Panc1 (cell line): ENCODE measurements at regions not wholly inside any gene's neighbourhood (a gene's known extent, or its start where the extent isn't known, plus 50 kb on each side); places are given as distances from the start of the nearest gene placed in this dataset.

Source experiments
- ATAC-seq: fragments of 200-7000 bp; cut with Tn5 transposase; 2 replicates; pipeline ENCODE4 v1.9.1; 2020; ENCODE audit warnings: mild to moderate bottlenecking, moderate library complexity
- BruUV-seq: library from RNA; stranded (reverse); fragments of 400-500 nt; replicated peaks from 2 replicates; lab custom pipeline; 2021; lab: Mats Ljungman, UMichigan
- CTCF ChIA-PET: fragments of 300-600 bp; sonication (Branson Sonifier 250); formaldehyde crosslinking; loops from one replicate; lab custom pipeline; 2022; ENCODE audit warnings: antibody characterized with exemption; lab: Charles Lee
- POLR2A ChIA-PET: fragments of 300-600 bp; sonication (Branson Sonifier 250); formaldehyde crosslinking; loops from one replicate; lab custom pipeline; 2022; ENCODE audit warnings: antibody characterized with exemption; lab: Charles Lee
- DNase-seq: peaks from one replicate; pipeline ENCODE4 v3.0.0-alpha.2; 2010; ENCODE audit warnings: low read depth, low spot score
- H3K27ac ChIP-seq: 2 replicates; pipeline ENCODE4 v1.5.1; 2011; ENCODE audit warnings: mild to moderate bottlenecking, low read length, inconsistent platforms
- H3K27me3 ChIP-seq: fragments of 200-500 bp; sonication (Bioruptor generic); 2 replicates; pipeline ENCODE4 v1.6.0; 2014; ENCODE audit warnings: low read length, inconsistent platforms; ENCODE audit not compliant: control insufficient read depth, insufficient read depth
- H3K36me3 ChIP-seq: fragments of 200-500 bp; sonication (Bioruptor generic); 2 replicates; pipeline ENCODE4 v1.5.1; 2014; ENCODE audit warnings: inconsistent platforms, mild to moderate bottlenecking, low read length, moderate library complexity; ENCODE audit not compliant: control insufficient read depth, insufficient read depth
- H3K4me1 ChIP-seq: 2 replicates; pipeline ENCODE4 v1.5.1; 2011; ENCODE audit warnings: inconsistent platforms, mild to moderate bottlenecking, low read length, moderate library complexity; ENCODE audit not compliant: control insufficient read depth, insufficient read depth
- H3K4me3 ChIP-seq, 2 experiments: 2 replicates each; pipeline ENCODE4 v1.5.1; 2011 to 2012; ENCODE audit warnings: low read depth in 2 of 2, low read length in 2 of 2, mild to moderate bottlenecking in 2 of 2, inconsistent platforms in 1 of 2, moderate library complexity in 1 of 2
- H3K9me3 ChIP-seq: fragments of 200-500 bp; sonication (Bioruptor generic); 2 replicates; pipeline ENCODE4 v1.5.1; 2014; ENCODE audit warnings: low read depth, mild to moderate bottlenecking, inconsistent platforms, low read length, moderate library complexity; ENCODE audit not compliant: control insufficient read depth, insufficient read depth
- POLR2AphosphoS5 ChIP-seq: IDR thresholded peaks from 2 replicates; pipeline ENCODE4 v1.6.1; 2012; ENCODE audit warnings: mild to moderate bottlenecking, low read depth, low read length, moderate library complexity
- SIN3A ChIP-seq: IDR thresholded peaks from 2 replicates; pipeline ENCODE4 v1.6.1; 2012; ENCODE audit warnings: low read depth, mild to moderate bottlenecking, low read length, moderate library complexity, borderline replicate concordance; ENCODE audit not compliant: insufficient read depth
- TCF7L2 ChIP-seq: IDR thresholded peaks from 2 replicates; pipeline ENCODE4 v1.6.1; 2011; ENCODE audit warnings: mild to moderate bottlenecking, low read depth, low read length, inconsistent platforms
- in situ Hi-C: cut with HindIII; loops from 2 replicates; pipeline ENCODE4 v1.10.0; 2016; ENCODE audit warnings: low sequenced_read_pairs, low pct_unique_long_range_greater_than_20kb
- intact Hi-C: fragments of 100-400 bp; cut with micrococcal nuclease; formaldehyde crosslinking; loops from one replicate; pipeline ENCODE4 v1.10.0; 2022; ENCODE audit not compliant: unreplicated experiment
- TF ChIP-seq, protein P1 (sequence below): fragments of 450-650 bp; IDR thresholded peaks from 2 replicates; pipeline ENCODE4 v1.5.1; 2017; ENCODE audit warnings: mild to moderate bottlenecking
- TF ChIP-seq, protein P2 (sequence below), 2 experiments: IDR thresholded peaks; 2 replicates each; pipeline ENCODE4 v1.6.1; 2011 to 2012; ENCODE audit warnings: low read depth in 2 of 2, control low read depth in 1 of 2, low read length in 1 of 2, mild to moderate bottlenecking in 1 of 2, moderate library complexity in 1 of 2; ENCODE audit not compliant: insufficient read depth in 1 of 2

DNA sequence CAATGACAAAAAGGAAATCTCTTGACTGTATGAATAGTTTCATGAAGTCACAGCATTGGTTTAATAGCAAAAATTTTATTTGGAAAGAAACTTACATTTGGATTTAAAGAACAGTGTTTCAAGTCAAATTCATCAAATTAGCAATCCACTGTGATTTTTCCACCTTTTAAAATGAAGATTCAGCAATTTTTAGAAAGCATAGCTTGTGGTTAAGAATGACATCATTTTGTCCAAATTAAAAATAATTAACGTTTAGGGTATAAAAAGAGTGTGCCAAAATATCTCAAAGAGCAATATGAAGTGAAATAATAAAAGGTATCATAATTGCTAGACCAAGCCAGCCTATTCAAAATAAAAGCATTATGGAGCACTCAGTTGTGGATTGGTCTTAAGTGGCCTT is 114.6 kb downstream of the PAX1 start:
- Histone ChIP-seq H3K27ac (no peak overlapping the region), H3K9me3 (no peaks in the 10 kb centered on the region), H3K4me1 (no peaks in the 10 kb centered on the region), H3K36me3 (no peaks in the 10 kb centered on the region), H3K4me3 (no peak overlapping the region), H3K27me3 (no peaks in the 10 kb centered on the region)
- in situ Hi-C loops (no loop called here), intact Hi-C loops (no loop called here)
- TF ChIP-seq, protein P1, sequence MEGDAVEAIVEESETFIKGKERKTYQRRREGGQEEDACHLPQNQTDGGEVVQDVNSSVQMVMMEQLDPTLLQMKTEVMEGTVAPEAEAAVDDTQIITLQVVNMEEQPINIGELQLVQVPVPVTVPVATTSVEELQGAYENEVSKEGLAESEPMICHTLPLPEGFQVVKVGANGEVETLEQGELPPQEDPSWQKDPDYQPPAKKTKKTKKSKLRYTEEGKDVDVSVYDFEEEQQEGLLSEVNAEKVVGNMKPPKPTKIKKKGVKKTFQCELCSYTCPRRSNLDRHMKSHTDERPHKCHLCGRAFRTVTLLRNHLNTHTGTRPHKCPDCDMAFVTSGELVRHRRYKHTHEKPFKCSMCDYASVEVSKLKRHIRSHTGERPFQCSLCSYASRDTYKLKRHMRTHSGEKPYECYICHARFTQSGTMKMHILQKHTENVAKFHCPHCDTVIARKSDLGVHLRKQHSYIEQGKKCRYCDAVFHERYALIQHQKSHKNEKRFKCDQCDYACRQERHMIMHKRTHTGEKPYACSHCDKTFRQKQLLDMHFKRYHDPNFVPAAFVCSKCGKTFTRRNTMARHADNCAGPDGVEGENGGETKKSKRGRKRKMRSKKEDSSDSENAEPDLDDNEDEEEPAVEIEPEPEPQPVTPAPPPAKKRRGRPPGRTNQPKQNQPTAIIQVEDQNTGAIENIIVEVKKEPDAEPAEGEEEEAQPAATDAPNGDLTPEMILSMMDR, result no peak
- TF ChIP-seq, protein P2, sequence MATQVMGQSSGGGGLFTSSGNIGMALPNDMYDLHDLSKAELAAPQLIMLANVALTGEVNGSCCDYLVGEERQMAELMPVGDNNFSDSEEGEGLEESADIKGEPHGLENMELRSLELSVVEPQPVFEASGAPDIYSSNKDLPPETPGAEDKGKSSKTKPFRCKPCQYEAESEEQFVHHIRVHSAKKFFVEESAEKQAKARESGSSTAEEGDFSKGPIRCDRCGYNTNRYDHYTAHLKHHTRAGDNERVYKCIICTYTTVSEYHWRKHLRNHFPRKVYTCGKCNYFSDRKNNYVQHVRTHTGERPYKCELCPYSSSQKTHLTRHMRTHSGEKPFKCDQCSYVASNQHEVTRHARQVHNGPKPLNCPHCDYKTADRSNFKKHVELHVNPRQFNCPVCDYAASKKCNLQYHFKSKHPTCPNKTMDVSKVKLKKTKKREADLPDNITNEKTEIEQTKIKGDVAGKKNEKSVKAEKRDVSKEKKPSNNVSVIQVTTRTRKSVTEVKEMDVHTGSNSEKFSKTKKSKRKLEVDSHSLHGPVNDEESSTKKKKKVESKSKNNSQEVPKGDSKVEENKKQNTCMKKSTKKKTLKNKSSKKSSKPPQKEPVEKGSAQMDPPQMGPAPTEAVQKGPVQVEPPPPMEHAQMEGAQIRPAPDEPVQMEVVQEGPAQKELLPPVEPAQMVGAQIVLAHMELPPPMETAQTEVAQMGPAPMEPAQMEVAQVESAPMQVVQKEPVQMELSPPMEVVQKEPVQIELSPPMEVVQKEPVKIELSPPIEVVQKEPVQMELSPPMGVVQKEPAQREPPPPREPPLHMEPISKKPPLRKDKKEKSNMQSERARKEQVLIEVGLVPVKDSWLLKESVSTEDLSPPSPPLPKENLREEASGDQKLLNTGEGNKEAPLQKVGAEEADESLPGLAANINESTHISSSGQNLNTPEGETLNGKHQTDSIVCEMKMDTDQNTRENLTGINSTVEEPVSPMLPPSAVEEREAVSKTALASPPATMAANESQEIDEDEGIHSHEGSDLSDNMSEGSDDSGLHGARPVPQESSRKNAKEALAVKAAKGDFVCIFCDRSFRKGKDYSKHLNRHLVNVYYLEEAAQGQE (IDR thresholded peaks at IDR 0.05; ENCODE audit: insufficient read depth in 1 of 2, low read depth in 2 of 2, low read length in 1 of 2), result no peak
- no peak for TF ChIP-seq SIN3A
- ATAC-seq (no peak), DNase-seq (no peak)
- POLR2A ChIA-PET, result no interaction called here
- BruUV-seq, result no TSS peak
- CTCF ChIA-PET, result no interaction called here

- Histone ChIP-seq H3K27me3 (no peaks in the 10 kb centered on the region), H3K4me3 (no peak overlapping the region), H3K4me1 (no peaks in the 10 kb centered on the region), H3K9me3 (no peaks in the 10 kb centered on the region), H3K36me3 (no peaks in the 10 kb centered on the region), H3K27ac (no peak overlapping the region)
- intact Hi-C loops (no loop called here), in situ Hi-C loops (no loop called here)
- ATAC-seq, result no peak
- BruUV-seq, result no TSS peak
- TF ChIP-seq SIN3A, result no peak
- TF ChIP-seq, protein P2 (IDR thresholded peaks at IDR 0.05; ENCODE audit: insufficient read depth in 1 of 2, low read depth in 2 of 2, low read length in 1 of 2), result no peak
- TF ChIP-seq TCF7L2, result no peak
- TF ChIP-seq POLR2AphosphoS5, result no peak
- TF ChIP-seq, protein P1, result no peak
- POLR2A ChIA-PET, result no interaction called here
- no peak for DNase-seq
- CTCF ChIA-PET, result no interaction called here
Measured at GRCh38 chr20:21812379-21812778, 106.9 kb downstream of the PAX1 start.
